ENCODE measurements at regions not wholly inside any gene's neighbourhood (a gene's known extent, or its start where the extent isn't known, plus 50 kb on each side); places are given as distances from the start of the nearest gene placed in this dataset.
"Not testable (repeated sequence)": the region's sequence is repeated elsewhere in the genome, so short reads cannot be mapped to it uniquely, and the experiment has no call there.

- no peak for DNase-seq
Observed at GRCh38 chr4:179165000-179165738, 1722.9 kb upstream of the AGA start.

GRCh38 chr4:179165862-179166261, 1723.6 kb upstream of the AGA start:
- no peak for DNase-seq

GRCh38 chr4:179170308-179170707, 1728.1 kb upstream of the AGA start:
- DNase-seq = not testable (repeated sequence)

- peak; percentile 88 for DNase-seq
Observed at GRCh38 chr4:179182741-179183140, 1740.5 kb upstream of the AGA start.

GRCh38 chr4:179195887-179196286, 1753.7 kb upstream of the AGA start:
- DNase-seq = peak; percentile 10

- peak; percentile 39 for DNase-seq
Observed at GRCh38 chr4:179196511-179196910, 1754.3 kb upstream of the AGA start.

- DNase-seq = no peak
Observed at GRCh38 chr4:179200681-179201080, 1758.4 kb upstream of the AGA start.

GRCh38 chr4:179225594-179225993, 1783.4 kb upstream of the AGA start:
- DNase-seq = no peak

GRCh38 chr4:179248821-179249220, 1806.6 kb upstream of the AGA start:
- DNase-seq = no peak

- DNase-seq = no peak
Observed at GRCh38 chr4:179268791-179269190, 1826.6 kb upstream of the AGA start.

GRCh38 chr4:179272282-179272681, 1830.0 kb upstream of the AGA start:
- no peak for DNase-seq

GRCh38 chr4:179278647-179279046, 1836.4 kb upstream of the AGA start:
- DNase-seq = no peak

GRCh38 chr4:179285696-179286095, 1843.5 kb upstream of the AGA start:
- DNase-seq = no peak

GRCh38 chr4:179291657-179292056, 1849.4 kb upstream of the AGA start:
- DNase-seq = no peak

- DNase-seq = no peak
Observed at GRCh38 chr4:179292468-179292867, 1850.2 kb upstream of the AGA start.

- DNase-seq = no peak
Observed at GRCh38 chr4:179307297-179308136, 1865.3 kb upstream of the AGA start.

- DNase-seq = no peak
Observed at GRCh38 chr4:179313823-179314222, 1871.6 kb upstream of the AGA start.

GRCh38 chr4:179325181-179325580, 1882.9 kb upstream of the AGA start:
- DNase-seq = no peak

- no peak for DNase-seq
Observed at GRCh38 chr4:179328627-179329026, 1886.4 kb upstream of the AGA start.

- no peak for DNase-seq
Observed at GRCh38 chr4:179331362-179331761, 1889.1 kb upstream of the AGA start.

GRCh38 chr4:179344861-179345260, 1902.6 kb upstream of the AGA start:
- no peak for DNase-seq

- DNase-seq = no peak
Observed at GRCh38 chr4:179352221-179352620, 1910.0 kb upstream of the AGA start.

GRCh38 chr4:179353786-179354185, 1911.5 kb upstream of the AGA start:
- DNase-seq = no peak

- DNase-seq = no peak
Observed at GRCh38 chr4:179361978-179362486, 1919.8 kb upstream of the AGA start.

Measured in DMS 273 treated with DMSO at 0.1 percent for 48 hours (cell line).